ENCODE measurements at regions not wholly inside any gene's neighbourhood (a gene's known extent, or its start where the extent isn't known, plus 50 kb on each side); places are given as distances from the start of the nearest gene placed in this dataset.

DNA sequence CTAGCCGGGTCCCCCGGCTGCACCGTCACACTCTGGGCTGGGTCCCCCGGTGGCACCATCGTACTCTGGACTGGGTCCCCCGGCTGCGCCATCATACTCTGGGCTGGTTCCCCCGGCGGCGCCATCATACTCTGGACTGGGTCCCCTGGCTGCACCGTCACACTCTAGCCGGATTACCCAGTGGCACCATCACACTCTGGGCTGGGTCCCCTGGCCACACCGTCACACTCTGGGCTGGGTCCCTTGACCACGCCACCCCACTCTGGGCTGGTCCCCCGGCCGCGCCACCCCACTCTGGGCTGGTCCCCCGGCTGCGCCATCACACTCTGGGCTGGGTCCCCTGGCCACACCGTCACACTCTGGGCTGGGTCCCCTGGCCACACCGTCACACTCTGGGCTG is 653.8 kb upstream of the ID2 start:
- no peak for TF ChIP-seq TAF1 (IDR thresholded peaks at IDR 0.05; ENCODE audit: borderline replicate concordance, insufficient read depth, low read length)
- no peak for TF ChIP-seq POLR2AphosphoS5 (IDR thresholded peaks at IDR 0.05; ENCODE audit: low read depth, low read length)

DNA sequence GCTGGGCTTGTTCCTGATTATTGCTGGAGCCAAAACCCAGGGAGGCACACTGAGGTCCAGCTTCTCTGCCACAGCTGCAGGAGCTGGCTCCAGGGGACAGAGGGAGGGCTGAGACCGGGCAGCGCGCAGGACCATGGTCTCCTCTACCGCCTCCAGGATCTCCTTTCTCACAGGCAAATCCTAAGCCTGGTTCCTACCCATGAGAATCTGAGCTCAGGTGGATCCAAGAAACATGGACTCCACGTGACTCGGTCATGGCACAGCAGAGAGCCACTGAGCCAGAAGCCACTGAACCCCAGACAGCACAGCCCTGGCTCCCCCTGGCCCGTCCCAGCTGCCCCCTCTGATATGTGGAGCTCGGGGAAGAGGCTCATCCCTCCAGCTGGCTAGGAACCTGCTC is 653.4 kb upstream of the ID2 start:
- TF ChIP-seq TAF1 (IDR thresholded peaks at IDR 0.05; ENCODE audit: borderline replicate concordance, insufficient read depth, low read length) (no peak), FOXP2 (optimal IDR thresholded peaks at IDR 0.05; ENCODE audit: borderline replicate concordance, extremely low read depth, extremely low read length, insufficient read depth) (no peak), REST (IDR thresholded peaks at IDR 0.05; ENCODE audit: insufficient read depth in 1 of 2, low read depth in 2 of 2, low read length in 2 of 2) (no peak), POLR2AphosphoS5 (IDR thresholded peaks at IDR 0.05; ENCODE audit: low read depth, low read length) (no peak), SIN3A (IDR thresholded peaks at IDR 0.05; ENCODE audit: borderline replicate concordance, insufficient read depth, low read length) (no peak)

DNA sequence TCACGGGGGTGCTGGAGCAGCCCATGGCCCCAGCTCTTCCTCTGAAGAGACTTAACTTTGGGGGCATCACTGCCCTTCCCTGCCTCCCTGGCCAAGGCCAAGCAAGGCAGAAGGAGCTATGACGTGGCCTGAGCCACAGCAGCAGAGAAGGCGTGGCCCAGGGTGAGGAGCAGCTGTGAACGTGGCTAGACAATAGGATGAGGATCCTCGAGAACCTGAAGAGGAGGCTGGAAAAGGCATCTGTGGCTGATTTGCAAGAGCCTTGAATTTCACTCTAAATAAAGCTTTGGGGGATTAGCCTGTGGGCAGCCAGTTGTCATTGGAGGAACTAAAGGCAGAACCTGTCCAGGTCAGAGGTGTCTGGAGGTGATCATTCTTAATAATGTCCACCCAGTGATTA is 652.9 kb upstream of the ID2 start:
- TF ChIP-seq FOXP2 (optimal IDR thresholded peaks at IDR 0.05; ENCODE audit: borderline replicate concordance, extremely low read depth, extremely low read length, insufficient read depth) = no peak
- no peak for TF ChIP-seq POLR2AphosphoS5 (IDR thresholded peaks at IDR 0.05; ENCODE audit: low read depth, low read length)
- no peak for TF ChIP-seq TAF1 (IDR thresholded peaks at IDR 0.05; ENCODE audit: borderline replicate concordance, insufficient read depth, low read length)
- TF ChIP-seq SIN3A (IDR thresholded peaks at IDR 0.05; ENCODE audit: borderline replicate concordance, insufficient read depth, low read length) = no peak
- TF ChIP-seq REST (IDR thresholded peaks at IDR 0.05; ENCODE audit: insufficient read depth in 1 of 2, low read depth in 2 of 2, low read length in 2 of 2) = no peak

DNA sequence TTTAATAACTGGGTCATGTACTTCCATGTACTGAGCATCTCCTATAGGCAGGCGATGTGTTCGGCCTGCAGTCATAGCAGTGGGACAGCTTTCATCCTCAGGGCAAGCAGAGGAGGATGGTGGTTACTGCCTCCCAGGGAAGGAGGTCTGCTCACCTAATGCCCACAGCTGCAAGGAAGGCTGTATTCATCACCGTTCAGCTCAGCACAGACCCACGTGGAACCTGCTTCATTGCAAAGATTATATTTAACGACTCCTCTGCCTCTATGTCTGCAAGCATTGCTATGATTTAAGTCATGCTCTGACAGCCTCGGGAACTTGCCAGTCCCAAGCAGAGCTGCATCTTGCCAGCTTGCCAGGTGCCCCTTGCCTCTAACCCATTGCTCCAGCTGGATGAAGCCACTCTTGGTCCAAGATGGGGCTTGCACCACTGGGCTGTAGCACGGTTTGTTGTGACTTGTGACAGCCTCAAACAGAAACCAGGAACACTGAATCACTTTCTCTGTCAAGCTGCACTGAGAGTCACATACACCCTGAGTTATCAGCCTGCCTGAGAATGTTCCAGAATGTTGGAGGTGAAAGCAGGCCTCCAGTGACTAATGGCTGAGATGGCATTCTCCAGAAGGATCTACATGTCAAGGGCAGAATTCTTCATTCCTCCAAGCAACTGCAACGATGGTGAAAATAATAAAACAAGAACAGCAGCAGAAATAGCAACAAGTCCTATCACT is 651.1 kb upstream of the ID2 start:
- TF ChIP-seq SIN3A (IDR thresholded peaks at IDR 0.05; ENCODE audit: borderline replicate concordance, insufficient read depth, low read length) (no peak), TAF1 (IDR thresholded peaks at IDR 0.05; ENCODE audit: borderline replicate concordance, insufficient read depth, low read length) (no peak), POLR2AphosphoS5 (IDR thresholded peaks at IDR 0.05; ENCODE audit: low read depth, low read length) (no peak), REST (IDR thresholded peaks at IDR 0.05; ENCODE audit: insufficient read depth in 1 of 2, low read depth in 2 of 2, low read length in 2 of 2) (no peak), FOXP2 (optimal IDR thresholded peaks at IDR 0.05; ENCODE audit: borderline replicate concordance, extremely low read depth, extremely low read length, insufficient read depth) (no peak)

GRCh38 chr2:8031370-8031769 is 650.5 kb upstream of the ID2 start:
- TF ChIP-seq SIN3A (IDR thresholded peaks at IDR 0.05; ENCODE audit: borderline replicate concordance, insufficient read depth, low read length) (no peak), REST (IDR thresholded peaks at IDR 0.05; ENCODE audit: insufficient read depth in 1 of 2, low read depth in 2 of 2, low read length in 2 of 2) (no peak), TAF1 (IDR thresholded peaks at IDR 0.05; ENCODE audit: borderline replicate concordance, insufficient read depth, low read length) (no peak), FOXP2 (optimal IDR thresholded peaks at IDR 0.05; ENCODE audit: borderline replicate concordance, extremely low read depth, extremely low read length, insufficient read depth) (no peak), POLR2AphosphoS5 (IDR thresholded peaks at IDR 0.05; ENCODE audit: low read depth, low read length) (no peak)
